C4-2B (cell line): ENCODE measurements at regions not wholly inside any gene's neighbourhood (a gene's known extent, or its start where the extent isn't known, plus 50 kb on each side); places are given as distances from the start of the nearest gene placed in this dataset.

Source experiments
- H3K27ac ChIP-seq: fragments of 450-650 bp; 2 replicates; pipeline ENCODE4 v1.5.1; 2017
- ZFX ChIP-seq: fragments of 450-650 bp; IDR thresholded peaks from 2 replicates; pipeline ENCODE4 v1.6.1; 2017
- TF ChIP-seq, protein P1 (sequence below): fragments of 450-650 bp; conservative IDR thresholded peaks from 2 replicates; pipeline ENCODE4 v1.5.1; 2017; ENCODE audit warnings: mild to moderate bottlenecking

GRCh38 chr4:166341992-166342391 lies 469.0 kb downstream of the TLL1 start:
- H3K27ac ChIP-seq: no peak overlapping the region
- no peak for TF ChIP-seq ZFX
- TF ChIP-seq, protein P1, sequence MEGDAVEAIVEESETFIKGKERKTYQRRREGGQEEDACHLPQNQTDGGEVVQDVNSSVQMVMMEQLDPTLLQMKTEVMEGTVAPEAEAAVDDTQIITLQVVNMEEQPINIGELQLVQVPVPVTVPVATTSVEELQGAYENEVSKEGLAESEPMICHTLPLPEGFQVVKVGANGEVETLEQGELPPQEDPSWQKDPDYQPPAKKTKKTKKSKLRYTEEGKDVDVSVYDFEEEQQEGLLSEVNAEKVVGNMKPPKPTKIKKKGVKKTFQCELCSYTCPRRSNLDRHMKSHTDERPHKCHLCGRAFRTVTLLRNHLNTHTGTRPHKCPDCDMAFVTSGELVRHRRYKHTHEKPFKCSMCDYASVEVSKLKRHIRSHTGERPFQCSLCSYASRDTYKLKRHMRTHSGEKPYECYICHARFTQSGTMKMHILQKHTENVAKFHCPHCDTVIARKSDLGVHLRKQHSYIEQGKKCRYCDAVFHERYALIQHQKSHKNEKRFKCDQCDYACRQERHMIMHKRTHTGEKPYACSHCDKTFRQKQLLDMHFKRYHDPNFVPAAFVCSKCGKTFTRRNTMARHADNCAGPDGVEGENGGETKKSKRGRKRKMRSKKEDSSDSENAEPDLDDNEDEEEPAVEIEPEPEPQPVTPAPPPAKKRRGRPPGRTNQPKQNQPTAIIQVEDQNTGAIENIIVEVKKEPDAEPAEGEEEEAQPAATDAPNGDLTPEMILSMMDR: no peak

DNA sequence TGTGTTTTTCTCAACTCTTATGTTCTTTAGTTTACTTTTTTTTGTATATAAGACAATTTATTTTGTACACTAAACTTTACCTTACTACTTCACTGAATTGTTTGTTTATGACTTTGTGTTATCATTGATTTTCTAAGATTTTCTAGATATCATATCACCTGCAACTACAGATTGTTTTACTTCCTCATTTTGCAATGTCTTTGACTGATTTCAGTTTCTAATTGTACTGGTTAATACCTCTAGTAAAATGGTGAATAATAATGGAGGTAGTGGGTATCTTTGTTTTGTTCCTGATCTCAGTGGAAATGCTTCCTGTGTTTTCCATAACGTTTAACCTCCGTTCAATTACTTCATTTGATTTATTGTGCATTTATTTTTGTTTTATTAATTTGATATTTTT lies 490.2 kb downstream of the TLL1 start:
- no peak overlapping the region for H3K27ac ChIP-seq
- TF ChIP-seq ZFX: no peak
- TF ChIP-seq, protein P1: no peak

GRCh38 chr4:166366012-166366411 lies 493.0 kb downstream of the TLL1 start:
- TF ChIP-seq, protein P1: no peak
- no peak for TF ChIP-seq ZFX
- no peak overlapping the region for H3K27ac ChIP-seq

- no peak overlapping the region for H3K27ac ChIP-seq
These were observed 504.5 kb downstream of the TLL1 start for GRCh38 chr4:166377578-166377977.

DNA sequence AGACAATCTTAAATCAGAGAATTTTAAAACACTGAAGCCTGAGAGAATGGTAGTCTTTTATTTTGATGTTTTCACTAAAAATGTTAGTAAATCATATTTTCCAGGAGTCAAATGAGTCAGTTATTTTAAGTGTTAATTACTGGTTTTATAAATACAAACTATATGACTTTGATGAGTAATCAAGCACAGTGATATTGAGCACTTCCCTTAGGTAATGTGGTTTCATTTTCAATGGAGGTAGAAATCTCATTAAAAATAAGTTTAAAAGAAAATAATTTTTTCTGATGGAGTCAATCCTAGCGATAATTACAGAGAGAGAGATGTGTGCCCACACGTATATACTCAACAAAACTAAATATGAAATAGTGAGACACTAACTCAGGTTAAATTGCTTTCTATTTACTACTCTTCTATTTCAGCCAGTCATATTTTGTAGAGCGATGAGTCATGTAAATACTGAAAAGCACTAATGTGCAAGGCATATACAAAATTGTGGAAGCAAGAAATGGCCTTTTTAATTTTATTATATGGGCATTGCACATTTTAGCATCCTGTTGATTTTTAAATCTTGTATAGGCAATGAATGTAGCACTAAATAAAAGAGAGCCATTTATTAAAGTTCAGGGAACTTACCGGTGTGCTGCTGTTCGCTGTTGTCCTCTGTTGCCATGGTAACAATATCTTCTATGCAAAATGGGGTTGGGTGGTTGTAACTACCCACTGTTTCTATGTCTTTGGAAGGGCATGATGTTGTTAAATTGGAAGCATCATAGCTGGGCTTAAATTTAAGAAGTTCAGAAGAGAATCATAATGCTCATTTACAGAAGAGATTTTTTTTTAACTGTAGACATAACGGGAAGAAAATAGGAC lies 513.7 kb downstream of the TLL1 start:
- TF ChIP-seq, protein P1: no peak
- no peak for TF ChIP-seq ZFX
- no peak overlapping the region for H3K27ac ChIP-seq

More at GRCh38 chr4:166377578-166377977, 504.5 kb downstream of the TLL1 start:
- no peak for TF ChIP-seq ZFX
- TF ChIP-seq, protein P1: no peak

GRCh38 chr4:166391501-166391900 lies 518.5 kb downstream of the TLL1 start:
- TF ChIP-seq, protein P1: no peak
- TF ChIP-seq ZFX: no peak

GRCh38 chr4:166399021-166399420 lies 526.0 kb downstream of the TLL1 start:
- H3K27ac ChIP-seq: no peak overlapping the region
- TF ChIP-seq, protein P1: no peak
- TF ChIP-seq ZFX: no peak

More at GRCh38 chr4:166391501-166391900, 518.5 kb downstream of the TLL1 start:
- H3K27ac ChIP-seq: no peak overlapping the region
